DOHH2 (cell line): ENCODE measurements at regions not wholly inside any gene's neighbourhood (a gene's known extent, or its start where the extent isn't known, plus 50 kb on each side); places are given as distances from the start of the nearest gene placed in this dataset.

ENCODE experiments used
- CTCF ChIP-seq: fragments of 200-600 bp; sonication (generic); IDR thresholded peaks from one replicate; pipeline ENCODE4 v1.5.1; 2014; ENCODE audit warnings: antibody characterized with exemption, mild to moderate bottlenecking, low read depth, low read length; ENCODE audit not compliant: poor library complexity, severe bottlenecking
- EZH2phosphoT487 ChIP-seq: fragments of 200-600 bp; sonication (generic); IDR thresholded peaks from 2 replicates; pipeline ENCODE4 v1.6.1; 2017; ENCODE audit warnings: borderline replicate concordance, mild to moderate bottlenecking, antibody characterized with exemption, low read length, moderate library complexity, mixed read lengths

GRCh38 chr6:141540207-141540606 is 592.5 kb upstream of the GJE1 start:
- no peak for TF ChIP-seq CTCF
- no peak for TF ChIP-seq EZH2phosphoT487
